ENCODE measurements at regions not wholly inside any gene's neighbourhood (a gene's known extent, or its start where the extent isn't known, plus 50 kb on each side); places are given as distances from the start of the nearest gene placed in this dataset.
"Not testable (repeated sequence)": the region's sequence is repeated elsewhere in the genome, so short reads cannot be mapped to it uniquely, and the experiment has no call there.

DNA sequence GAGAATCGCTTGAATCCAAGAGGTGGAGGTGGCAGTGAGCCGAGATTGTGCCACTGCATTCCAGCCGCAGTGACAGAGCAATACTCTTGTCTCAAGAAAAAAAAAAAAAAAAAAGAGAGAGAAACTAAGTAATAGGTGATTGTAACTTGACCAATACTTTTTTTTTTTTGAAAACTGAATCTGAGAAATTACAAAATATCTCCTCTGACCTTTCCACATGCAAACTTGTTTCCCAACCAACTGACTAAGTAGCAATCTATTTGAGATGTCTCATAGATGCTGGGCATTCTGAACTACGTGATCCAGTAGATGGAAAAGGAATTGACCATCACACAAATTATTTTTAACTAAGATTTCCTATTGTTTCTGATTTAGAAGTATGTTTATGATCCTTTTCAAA lies 407.3 kb upstream of the CHORDC1 start:
- ChIA-PET CTCF (no interaction called here), POLR2A (no interaction called here)
- no peak overlapping the region for H3K4me3 Mint-ChIP-seq
- H3K9me3 ChIP-seq = no peaks in the 10 kb centered on the region
- no peaks in the 10 kb centered on the region for H3K36me3 ChIP-seq (ENCODE audit: control insufficient read depth in 2 of 2, extremely low read depth in 1 of 2, insufficient read depth in 1 of 2, low read length in 1 of 2)
- H3K27ac Mint-ChIP-seq = no peak overlapping the region
- no peak overlapping the region for H3K4me3 ChIP-seq (ENCODE audit: control insufficient read depth in 1 of 2, extremely low read depth in 1 of 2, low read length in 1 of 2)
- H3K36me3 Mint-ChIP-seq = no peaks in the 10 kb centered on the region
- peaks cover 3 to 11% (median 10%) of the 10 kb centered on the region in 3 donors for H3K9me3 Mint-ChIP-seq
- no peaks in the 10 kb centered on the region for H3K4me1 Mint-ChIP-seq
- WGBS (ENCODE audit: insufficient coverage) = no CpG with 5 or more reads among the region's 4 CpGs
- DNase-seq = no peak
- H3K4me1 ChIP-seq (ENCODE audit: control insufficient read depth in 1 of 2, extremely low read depth in 1 of 2, insufficient read depth in 2 of 2, low read length in 2 of 2) = no peaks in the 10 kb centered on the region
- H3K27ac ChIP-seq (ENCODE audit: low read length) = no peak overlapping the region
- no peak for ATAC-seq (replicated peaks in 1 of 4)
- H3K27me3 Mint-ChIP-seq = no peaks in the 10 kb centered on the region
- no peaks in the 10 kb centered on the region for H3K27me3 ChIP-seq (replicated peaks in 1 of 2; ENCODE audit: control insufficient read depth in 2 of 2, extremely low read depth in 1 of 2, insufficient read depth in 2 of 2, low read length in 1 of 2)

DNA sequence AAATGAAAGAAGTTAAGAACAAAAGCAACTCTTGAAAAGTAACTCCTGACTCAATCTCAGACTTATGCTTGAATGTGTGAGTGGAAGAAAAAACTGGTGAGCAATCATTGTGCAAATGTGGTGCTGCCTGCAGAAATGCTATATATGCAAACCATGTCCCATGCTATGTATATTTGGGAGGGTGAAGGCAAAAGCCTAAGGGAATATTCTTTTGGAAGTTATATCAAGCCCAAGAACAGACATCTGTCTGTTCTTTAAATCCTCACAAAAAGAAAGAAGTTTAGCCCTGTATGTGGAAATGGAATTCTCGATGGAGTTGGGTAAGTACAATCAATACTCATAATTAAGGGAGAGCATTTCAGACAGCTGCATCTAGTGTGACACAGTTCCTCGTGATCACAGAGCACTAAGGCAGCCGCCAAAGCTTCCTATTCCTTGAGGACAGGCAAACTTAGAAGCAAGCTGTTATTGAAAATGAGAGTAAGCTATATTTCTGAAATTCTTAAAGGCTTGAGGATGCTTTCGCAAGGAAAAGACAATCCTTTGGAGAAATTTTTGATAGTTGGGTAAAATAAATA lies 406.5 kb upstream of the CHORDC1 start:
- H3K4me3 Mint-ChIP-seq = no peak overlapping the region
- CTCF ChIA-PET = no interaction called here
- no peak for DNase-seq
- Histone ChIP-seq H3K27me3 (replicated peaks in 1 of 2; ENCODE audit: control insufficient read depth in 2 of 2, extremely low read depth in 1 of 2, insufficient read depth in 2 of 2, low read length in 1 of 2) (no peaks in the 10 kb centered on the region), H3K9me3 (no peaks in the 10 kb centered on the region), H3K27ac (ENCODE audit: low read length) (no peak overlapping the region), H3K4me1 (ENCODE audit: control insufficient read depth in 1 of 2, extremely low read depth in 1 of 2, insufficient read depth in 2 of 2, low read length in 2 of 2) (no peaks in the 10 kb centered on the region), H3K36me3 (ENCODE audit: control insufficient read depth in 2 of 2, extremely low read depth in 1 of 2, insufficient read depth in 1 of 2, low read length in 1 of 2) (no peaks in the 10 kb centered on the region), H3K4me3 (ENCODE audit: control insufficient read depth in 1 of 2, extremely low read depth in 1 of 2, low read length in 1 of 2) (no peak overlapping the region)
- 80% methylated on average over 1 of the region's 4 CpGs for WGBS (ENCODE audit: insufficient coverage)
- H3K4me1 Mint-ChIP-seq = no peaks in the 10 kb centered on the region
- H3K27me3 Mint-ChIP-seq = no peaks in the 10 kb centered on the region
- H3K36me3 Mint-ChIP-seq = no peaks in the 10 kb centered on the region
- POLR2A ChIA-PET = no interaction called here
- no peak overlapping the region for H3K27ac Mint-ChIP-seq
- peaks cover 0 to 10% (median 7%) of the 10 kb centered on the region in 3 donors for H3K9me3 Mint-ChIP-seq
- no peak for ATAC-seq (replicated peaks in 1 of 4)

DNA sequence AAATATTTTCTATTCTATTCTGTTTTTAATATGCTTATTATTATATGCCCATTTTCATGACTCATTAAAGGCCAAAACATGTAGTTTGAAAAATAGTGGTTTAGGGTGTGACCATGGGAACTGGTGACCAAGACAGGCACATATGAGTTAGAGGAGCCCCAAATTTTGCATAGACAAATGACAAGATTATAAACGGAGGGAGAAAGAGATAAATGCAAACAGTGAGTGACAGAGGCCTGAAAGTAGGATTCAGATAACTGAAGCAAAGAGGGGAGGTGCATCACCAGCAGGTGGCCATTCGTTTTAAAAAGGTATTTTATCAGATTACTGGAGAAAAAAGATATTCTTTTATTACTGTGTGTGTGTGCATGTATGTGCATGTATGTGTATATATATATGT lies 391.5 kb upstream of the CHORDC1 start:
- H3K27ac ChIP-seq (ENCODE audit: low read length) = no peak overlapping the region
- no peaks in the 10 kb centered on the region for H3K36me3 Mint-ChIP-seq
- H3K4me1 ChIP-seq (ENCODE audit: control insufficient read depth in 1 of 2, extremely low read depth in 1 of 2, insufficient read depth in 2 of 2, low read length in 2 of 2) = no peaks in the 10 kb centered on the region
- no peaks in the 10 kb centered on the region for H3K27me3 ChIP-seq (replicated peaks in 1 of 2; ENCODE audit: control insufficient read depth in 2 of 2, extremely low read depth in 1 of 2, insufficient read depth in 2 of 2, low read length in 1 of 2)
- H3K9me3 Mint-ChIP-seq = peaks cover under 1 to 8% (median 4%) of the 10 kb centered on the region in 3 donors
- no peak overlapping the region for H3K4me3 ChIP-seq (ENCODE audit: control insufficient read depth in 1 of 2, extremely low read depth in 1 of 2, low read length in 1 of 2)
- WGBS (ENCODE audit: insufficient coverage) = 67% methylated on average over 1 of the region's 2 CpGs
- H3K27ac Mint-ChIP-seq = no peak overlapping the region
- H3K4me3 Mint-ChIP-seq = no peak overlapping the region
- no peaks in the 10 kb centered on the region for H3K9me3 ChIP-seq
- no peak for ATAC-seq (replicated peaks in 1 of 4)
- DNase-seq = no peak
- no peaks in the 10 kb centered on the region for H3K36me3 ChIP-seq (ENCODE audit: control insufficient read depth in 2 of 2, extremely low read depth in 1 of 2, insufficient read depth in 1 of 2, low read length in 1 of 2)
- H3K27me3 Mint-ChIP-seq = no peaks in the 10 kb centered on the region
- H3K4me1 Mint-ChIP-seq = no peaks in the 10 kb centered on the region
- CTCF ChIA-PET = no interaction called here
- POLR2A ChIA-PET = no interaction called here

DNA sequence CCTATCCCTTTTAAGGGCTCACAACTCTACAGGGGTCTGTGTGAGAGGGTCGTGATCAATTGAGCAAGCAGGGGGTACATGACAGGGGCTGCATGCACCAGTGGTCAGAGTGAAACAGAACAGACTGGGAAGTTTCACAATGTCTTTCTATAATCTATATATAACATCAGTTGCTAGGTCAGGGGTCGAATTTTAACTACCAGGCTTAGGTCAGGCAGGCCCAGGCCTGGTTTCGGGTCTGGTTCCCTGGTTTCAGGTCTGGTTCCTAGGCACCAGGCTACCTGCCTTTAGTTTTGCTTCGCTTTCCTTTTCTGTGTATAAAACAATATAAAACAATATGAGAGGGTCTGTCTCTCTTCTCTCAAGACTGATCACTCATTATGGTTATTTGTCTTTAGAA lies 390.2 kb upstream of the CHORDC1 start:
- H3K9me3 ChIP-seq; CTCF ChIA-PET; H3K4me3 Mint-ChIP-seq; H3K27me3 ChIP-seq (replicated peaks in 1 of 2; ENCODE audit: control insufficient read depth in 2 of 2, extremely low read depth in 1 of 2, insufficient read depth in 2 of 2, low read length in 1 of 2); H3K4me1 ChIP-seq (ENCODE audit: control insufficient read depth in 1 of 2, extremely low read depth in 1 of 2, insufficient read depth in 2 of 2, low read length in 2 of 2); H3K4me1 Mint-ChIP-seq; H3K9me3 Mint-ChIP-seq; H3K36me3 ChIP-seq (ENCODE audit: control insufficient read depth in 2 of 2, extremely low read depth in 1 of 2, insufficient read depth in 1 of 2, low read length in 1 of 2); ATAC-seq (replicated peaks in 1 of 4); H3K36me3 Mint-ChIP-seq; DNase-seq; H3K27ac Mint-ChIP-seq; POLR2A ChIA-PET; H3K4me3 ChIP-seq (ENCODE audit: control insufficient read depth in 1 of 2, extremely low read depth in 1 of 2, low read length in 1 of 2); H3K27ac ChIP-seq (ENCODE audit: low read length); H3K27me3 Mint-ChIP-seq: not testable (repeated sequence)
- WGBS (ENCODE audit: insufficient coverage) = no CpG with 5 or more reads among the region's 4 CpGs

DNA sequence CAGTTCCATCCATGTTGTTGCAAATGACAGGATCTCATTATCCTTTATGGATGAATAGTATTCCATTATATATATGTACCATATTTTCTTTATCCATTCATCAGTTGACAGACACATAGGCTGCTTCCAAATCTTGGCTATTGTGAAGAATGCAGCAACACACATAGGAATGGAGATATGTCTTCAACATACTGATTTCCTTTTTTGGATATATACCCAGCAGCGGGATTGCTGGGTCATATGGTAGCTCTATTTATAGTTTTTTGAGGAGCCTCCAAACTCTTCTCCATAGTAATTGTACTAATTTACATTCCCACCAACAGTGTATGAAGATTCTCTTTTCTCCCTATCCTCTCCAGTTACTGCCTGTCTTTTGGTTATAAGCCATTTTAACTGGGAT lies 383.9 kb upstream of the CHORDC1 start:
- Histone ChIP-seq H3K36me3 (ENCODE audit: control insufficient read depth in 2 of 2, extremely low read depth in 1 of 2, insufficient read depth in 1 of 2, low read length in 1 of 2) (no peaks in the 10 kb centered on the region), H3K4me3 (ENCODE audit: control insufficient read depth in 1 of 2, extremely low read depth in 1 of 2, low read length in 1 of 2) (no peak overlapping the region), H3K4me1 (ENCODE audit: control insufficient read depth in 1 of 2, extremely low read depth in 1 of 2, insufficient read depth in 2 of 2, low read length in 2 of 2) (no peaks in the 10 kb centered on the region), H3K27ac (ENCODE audit: low read length) (no peak overlapping the region), H3K27me3 (replicated peaks in 1 of 2; ENCODE audit: control insufficient read depth in 2 of 2, extremely low read depth in 1 of 2, insufficient read depth in 2 of 2, low read length in 1 of 2) (no peaks in the 10 kb centered on the region), H3K9me3 (no peaks in the 10 kb centered on the region)
- Mint-ChIP-seq H3K36me3 (no peaks in the 10 kb centered on the region), H3K9me3 (peaks cover 5 to 10% (median 7%) of the 10 kb centered on the region in 3 donors), H3K27me3 (no peaks in the 10 kb centered on the region), H3K4me1 (no peaks in the 10 kb centered on the region), H3K27ac (no peak overlapping the region), H3K4me3 (no peak overlapping the region)
- ChIA-PET POLR2A (no interaction called here), CTCF (interaction anchor here in 1 of 2 donors (0.6 kb wide), 1 partner anchor 25 kb away, joined by 8 read pairs; no protein-coding TSS in a partner anchor)
- no CpG with 5 or more reads among the region's 1 CpG for WGBS (ENCODE audit: insufficient coverage)
- DNase-seq = no peak
- no peak for ATAC-seq (replicated peaks in 1 of 4)

DNA sequence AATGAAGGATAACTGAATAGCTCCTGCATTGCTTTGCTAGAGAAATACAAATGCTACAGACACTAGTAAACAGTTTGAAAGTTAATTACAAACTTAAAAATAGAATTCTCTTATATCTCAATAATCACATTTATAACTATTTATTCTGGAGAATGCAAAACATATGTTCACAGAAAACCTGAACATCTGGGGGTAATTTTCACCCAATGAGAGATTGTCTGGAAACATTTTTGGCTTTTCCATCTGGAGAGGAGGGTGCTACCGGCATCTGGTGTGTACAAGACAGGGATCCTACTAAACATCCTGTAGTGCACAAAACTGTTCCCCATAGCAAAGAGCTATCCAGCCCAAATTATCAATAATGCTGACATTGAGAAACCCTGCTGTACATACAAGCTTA lies 378.4 kb upstream of the CHORDC1 start:
- ChIA-PET POLR2A (no interaction called here), CTCF (no interaction called here)
- Mint-ChIP-seq H3K27me3 (no peaks in the 10 kb centered on the region), H3K27ac (no peak overlapping the region), H3K9me3 (peaks cover 4 to 22% (median 5%) of the 10 kb centered on the region in 3 donors), H3K4me1 (no peaks in the 10 kb centered on the region), H3K4me3 (no peak overlapping the region), H3K36me3 (no peaks in the 10 kb centered on the region)
- DNase-seq (no peak), ATAC-seq (replicated peaks in 1 of 4) (no peak)
- Histone ChIP-seq H3K27me3 (replicated peaks in 1 of 2; ENCODE audit: control insufficient read depth in 2 of 2, extremely low read depth in 1 of 2, insufficient read depth in 2 of 2, low read length in 1 of 2) (no peaks in the 10 kb centered on the region), H3K36me3 (ENCODE audit: control insufficient read depth in 2 of 2, extremely low read depth in 1 of 2, insufficient read depth in 1 of 2, low read length in 1 of 2) (no peaks in the 10 kb centered on the region), H3K4me3 (ENCODE audit: control insufficient read depth in 1 of 2, extremely low read depth in 1 of 2, low read length in 1 of 2) (no peak overlapping the region), H3K4me1 (ENCODE audit: control insufficient read depth in 1 of 2, extremely low read depth in 1 of 2, insufficient read depth in 2 of 2, low read length in 2 of 2) (no peaks in the 10 kb centered on the region), H3K27ac (ENCODE audit: low read length) (no peak overlapping the region), H3K9me3 (no peaks in the 10 kb centered on the region)
- WGBS (ENCODE audit: insufficient coverage) = no CpG with 5 or more reads among the region's 1 CpG

DNA sequence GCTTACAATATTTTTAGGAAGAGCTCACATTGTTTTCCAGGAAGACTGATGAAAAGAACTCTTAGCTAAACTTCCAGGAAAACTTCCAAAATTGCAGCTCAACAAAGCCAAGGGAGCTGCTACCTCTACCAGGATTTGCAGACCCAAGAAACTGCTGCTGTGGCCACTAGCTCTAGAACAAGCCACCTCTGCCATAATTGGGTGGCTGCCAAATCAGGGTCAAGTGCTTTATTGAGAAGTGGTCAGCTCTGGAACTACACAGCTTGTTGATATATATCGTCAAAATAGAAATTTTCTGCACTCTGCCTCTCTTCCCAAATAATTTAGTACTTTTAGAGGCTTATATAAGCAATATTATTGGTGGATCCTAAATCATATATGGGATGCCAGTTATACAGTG lies 371.8 kb upstream of the CHORDC1 start:
- H3K4me3 ChIP-seq (ENCODE audit: control insufficient read depth in 1 of 2, extremely low read depth in 1 of 2, low read length in 1 of 2) = no peak overlapping the region
- H3K36me3 ChIP-seq (ENCODE audit: control insufficient read depth in 2 of 2, extremely low read depth in 1 of 2, insufficient read depth in 1 of 2, low read length in 1 of 2) = no peaks in the 10 kb centered on the region
- no peaks in the 10 kb centered on the region for H3K27me3 ChIP-seq (replicated peaks in 1 of 2; ENCODE audit: control insufficient read depth in 2 of 2, extremely low read depth in 1 of 2, insufficient read depth in 2 of 2, low read length in 1 of 2)
- POLR2A ChIA-PET = no interaction called here
- no peaks in the 10 kb centered on the region for H3K9me3 ChIP-seq
- no peak overlapping the region for H3K27ac ChIP-seq (ENCODE audit: low read length)
- H3K27ac Mint-ChIP-seq = no peak overlapping the region
- no peaks in the 10 kb centered on the region for H3K27me3 Mint-ChIP-seq
- no peak overlapping the region for H3K4me3 Mint-ChIP-seq
- ATAC-seq (replicated peaks in 1 of 4) = no peak
- no peak for DNase-seq
- no peaks in the 10 kb centered on the region for H3K4me1 ChIP-seq (ENCODE audit: control insufficient read depth in 1 of 2, extremely low read depth in 1 of 2, insufficient read depth in 2 of 2, low read length in 2 of 2)
- no peaks in the 10 kb centered on the region for H3K36me3 Mint-ChIP-seq
- no peaks in the 10 kb centered on the region for H3K4me1 Mint-ChIP-seq
- H3K9me3 Mint-ChIP-seq = peaks cover 0 to 21% (median 5%) of the 10 kb centered on the region in 3 donors
- CTCF ChIA-PET = no interaction called here
- WGBS (ENCODE audit: insufficient coverage) = no CpG with 5 or more reads among the region's 1 CpG
